ENCODE measurements at regions not wholly inside any gene's neighbourhood (a gene's known extent, or its start where the extent isn't known, plus 50 kb on each side); places are given as distances from the start of the nearest gene placed in this dataset.

- TF ChIP-seq CTCF (IDR thresholded peaks at IDR 0.05) (no peak), EP300 (IDR thresholded peaks at IDR 0.05) (no peak), POLR2AphosphoS5 (IDR thresholded peaks at IDR 0.05) (no peak), POLR2A (IDR thresholded peaks at IDR 0.05) (no peak)
- Histone ChIP-seq H3K4me3 (no peak overlapping the region), H3K27ac (no peak overlapping the region), H3K4me1 (no peaks in the 10 kb centered on the region), H3K27me3 (peaks cover 4% of the 10 kb centered on the region), H3K9me3 (no peaks in the 10 kb centered on the region), H3K36me3 (no peaks in the 10 kb centered on the region)
- WGBS, 2 donors (ENCODE audit: low coverage in 1 of 2): 66 to 86% methylated on average over 3 of the region's 3 CpGs
- no peak for ATAC-seq
These were observed 53.8 kb upstream of the EGR2 start for GRCh38 chr10:62869958-62870357.

- no peaks in the 10 kb centered on the region for H3K9me3 ChIP-seq
- H3K4me1 ChIP-seq: no peaks in the 10 kb centered on the region
- no peaks in the 10 kb centered on the region for H3K36me3 ChIP-seq
- H3K27me3 ChIP-seq: no peaks in the 10 kb centered on the region
- 75% methylated on average over 1 of the region's 1 CpG; no CpG with 5 or more reads in 1 of the 2 donors for WGBS, 2 donors (ENCODE audit: low coverage in 1 of 2)
- no peak for TF ChIP-seq EP300 (IDR thresholded peaks at IDR 0.05)
- no peak for TF ChIP-seq CTCF (IDR thresholded peaks at IDR 0.05)
- TF ChIP-seq POLR2A (IDR thresholded peaks at IDR 0.05): no peak
- TF ChIP-seq POLR2AphosphoS5 (IDR thresholded peaks at IDR 0.05): no peak
- no peak overlapping the region for H3K4me3 ChIP-seq
- H3K27ac ChIP-seq: no peak overlapping the region
- ATAC-seq: no peak
These were observed 50.8 kb upstream of the EGR2 start for GRCh38 chr10:62866941-62867340.

GRCh38 chr10:62866451-62866850 is 50.3 kb upstream of the EGR2 start:
- no peak for TF ChIP-seq EP300 (IDR thresholded peaks at IDR 0.05)
- no peak for TF ChIP-seq POLR2AphosphoS5 (IDR thresholded peaks at IDR 0.05)
- no peak for TF ChIP-seq POLR2A (IDR thresholded peaks at IDR 0.05)
- TF ChIP-seq CTCF (IDR thresholded peaks at IDR 0.05): no peak
- Histone ChIP-seq H3K4me1 (no peaks in the 10 kb centered on the region), H3K27ac (no peak overlapping the region), H3K27me3 (no peaks in the 10 kb centered on the region), H3K36me3 (no peaks in the 10 kb centered on the region), H3K4me3 (no peak overlapping the region), H3K9me3 (no peaks in the 10 kb centered on the region)
- ATAC-seq: no peak
- WGBS, 2 donors (ENCODE audit: low coverage in 1 of 2): 56 to 63% methylated on average over 2 of the region's 2 CpGs

All from gastroesophageal sphincter (tissue), 4 donors.